LNCaP clone FGC (cell line): ENCODE measurements at regions not wholly inside any gene's neighbourhood (a gene's known extent, or its start where the extent isn't known, plus 50 kb on each side); places are given as distances from the start of the nearest gene placed in this dataset.

Experiments
- DNase-seq: peaks from one replicate; pipeline ENCODE4 v3.0.0-alpha.2; 2011; ENCODE audit warnings: low read depth
- H3K4me3 ChIP-seq: 2 replicates; pipeline ENCODE4 v1.5.1; 2011; ENCODE audit warnings: mild to moderate bottlenecking, low read depth, low read length, control low read depth
- CTCF ChIP-seq: IDR thresholded peaks from 2 replicates; pipeline ENCODE4 v1.5.1; 2012; ENCODE audit warnings: mild to moderate bottlenecking; ENCODE audit not compliant: control insufficient read depth, insufficient read depth; ENCODE audit errors: extremely low read depth

GRCh38 chr14:59061292-59061691 is 127.2 kb upstream of the DAAM1 start:
- H3K4me3 ChIP-seq = no peak overlapping the region
- no peak for DNase-seq
- TF ChIP-seq CTCF = no peak

- TF ChIP-seq CTCF = no peak
- no peak overlapping the region for H3K4me3 ChIP-seq
- no peak for DNase-seq
Measured at GRCh38 chr14:59063259-59063658, 125.2 kb upstream of the DAAM1 start.

- no peak for DNase-seq
- no peak for TF ChIP-seq CTCF
- H3K4me3 ChIP-seq = no peak overlapping the region
Measured at GRCh38 chr14:59067127-59067894, 121.2 kb upstream of the DAAM1 start.

- no peak for DNase-seq
- H3K4me3 ChIP-seq = no peak overlapping the region
- no peak for TF ChIP-seq CTCF
Measured at GRCh38 chr14:59069163-59069854, 119.2 kb upstream of the DAAM1 start.

- no peak overlapping the region for H3K4me3 ChIP-seq
- no peak for TF ChIP-seq CTCF
- DNase-seq = no peak
Measured at GRCh38 chr14:59075506-59075905, 113.0 kb upstream of the DAAM1 start.

GRCh38 chr14:59081720-59082119 is 106.7 kb upstream of the DAAM1 start:
- TF ChIP-seq CTCF = no peak
- no peak for DNase-seq
- H3K4me3 ChIP-seq = no peak overlapping the region

- no peak for DNase-seq
- TF ChIP-seq CTCF = no peak
Measured at GRCh38 chr14:59085207-59085739, 103.2 kb upstream of the DAAM1 start.

More at GRCh38 chr14:59085207-59085739, 103.2 kb upstream of the DAAM1 start:
- H3K4me3 ChIP-seq = no peak overlapping the region
